22Rv1 (cell line): ENCODE measurements at regions not wholly inside any gene's neighbourhood (a gene's known extent, or its start where the extent isn't known, plus 50 kb on each side); places are given as distances from the start of the nearest gene placed in this dataset.

ENCODE experiments used
- CTCF ChIP-seq: fragments of 450-650 bp; IDR thresholded peaks from 2 replicates; pipeline ENCODE4 v1.5.1; 2017; ENCODE audit warnings: mild to moderate bottlenecking
- ZFX ChIP-seq: fragments of 450-650 bp; IDR thresholded peaks from 2 replicates; pipeline ENCODE4 v1.6.1; 2017; ENCODE audit warnings: antibody characterized with exemption, borderline replicate concordance

- TF ChIP-seq CTCF (no peak), ZFX (no peak)
Measured at GRCh38 chr5:141777130-141777529, 95.1 kb upstream of the ARAP3 start.
